ENCODE measurements at regions not wholly inside any gene's neighbourhood (a gene's known extent, or its start where the extent isn't known, plus 50 kb on each side); places are given as distances from the start of the nearest gene placed in this dataset.
"Not testable (repeated sequence)": the region's sequence is repeated elsewhere in the genome, so short reads cannot be mapped to it uniquely, and the experiment has no call there.

DNA sequence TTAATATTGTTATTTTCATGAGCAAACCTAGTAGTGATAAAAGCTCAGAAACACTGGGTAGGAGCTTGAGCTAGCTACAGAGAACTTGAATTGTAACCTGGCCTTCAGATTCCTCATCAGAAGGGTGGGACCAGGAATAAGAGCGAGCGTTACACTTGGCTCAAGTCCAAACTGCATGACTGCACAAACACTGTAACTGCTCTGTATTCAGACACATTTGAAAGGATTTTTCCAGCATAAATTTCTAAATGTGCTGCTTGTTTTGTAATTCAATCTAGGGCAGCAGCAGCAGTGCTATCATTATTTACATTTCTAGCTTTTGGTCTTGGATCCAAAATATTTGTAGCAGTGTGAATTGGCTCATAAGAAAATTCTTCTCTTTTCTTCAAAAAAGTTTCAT, 133.0 kb upstream of the TMLHE start:
- H3K4me3 ChIP-seq (ENCODE audit: low read length) = no peak overlapping the region
- H3K9me3 ChIP-seq (ENCODE audit: low read depth, low read length) = no peaks in the 10 kb centered on the region
- no peaks in the 10 kb centered on the region for H3K4me1 ChIP-seq (ENCODE audit: insufficient read depth, low read length)
- H3K27me3 ChIP-seq (ENCODE audit: insufficient read depth, low read length) = no peaks in the 10 kb centered on the region

GRCh38 chrX:155744534-155744933, 131.8 kb upstream of the TMLHE start:
- H3K9me3 ChIP-seq (ENCODE audit: low read depth, low read length) = no peaks in the 10 kb centered on the region
- no peaks in the 10 kb centered on the region for H3K27me3 ChIP-seq (ENCODE audit: insufficient read depth, low read length)
- no peaks in the 10 kb centered on the region for H3K4me1 ChIP-seq (ENCODE audit: insufficient read depth, low read length)
- no peak overlapping the region for H3K4me3 ChIP-seq (ENCODE audit: low read length)

- not testable (repeated sequence) for H3K4me1 ChIP-seq (ENCODE audit: insufficient read depth, low read length); H3K9me3 ChIP-seq (ENCODE audit: low read depth, low read length)
These were observed 115.6 kb upstream of the TMLHE start for GRCh38 chrX:155728335-155728734.

GRCh38 chrX:155718972-155719586, 106.3 kb upstream of the TMLHE start:
- no peak overlapping the region for H3K4me3 ChIP-seq (ENCODE audit: low read length)
- no peaks in the 10 kb centered on the region for H3K27me3 ChIP-seq (ENCODE audit: insufficient read depth, low read length)
- no peaks in the 10 kb centered on the region for H3K4me1 ChIP-seq (ENCODE audit: insufficient read depth, low read length)
- H3K9me3 ChIP-seq (ENCODE audit: low read depth, low read length) = no peaks in the 10 kb centered on the region

More at GRCh38 chrX:155728335-155728734, 115.6 kb upstream of the TMLHE start:
- H3K27me3 ChIP-seq (ENCODE audit: insufficient read depth, low read length); H3K4me3 ChIP-seq (ENCODE audit: low read length): not testable (repeated sequence)

GRCh38 chrX:155715141-155715540, 102.4 kb upstream of the TMLHE start:
- no peaks in the 10 kb centered on the region for H3K4me1 ChIP-seq (ENCODE audit: insufficient read depth, low read length)
- H3K9me3 ChIP-seq (ENCODE audit: low read depth, low read length) = peaks cover 17% of the 10 kb centered on the region
- H3K27me3 ChIP-seq (ENCODE audit: insufficient read depth, low read length) = no peaks in the 10 kb centered on the region
- H3K4me3 ChIP-seq (ENCODE audit: low read length) = no peak overlapping the region

DNA sequence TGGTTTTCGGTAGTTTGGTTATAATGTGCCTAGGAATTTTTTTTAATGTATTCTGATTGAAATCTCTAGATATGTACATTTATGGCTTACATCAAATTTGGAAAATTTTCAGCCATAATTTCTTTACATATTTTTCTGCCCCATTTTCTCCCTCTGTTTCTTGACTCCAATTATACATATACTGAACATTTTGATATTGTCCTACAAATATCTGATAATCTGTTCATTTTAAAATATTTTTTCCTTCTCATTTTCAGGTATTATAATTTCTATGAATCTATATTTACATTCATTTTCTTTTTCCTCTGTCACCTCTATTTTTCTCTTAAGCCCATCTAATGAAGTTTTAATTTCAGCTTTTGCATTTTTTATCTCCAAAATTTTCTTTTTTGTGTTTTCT, 82.7 kb upstream of the TMLHE start:
- Histone ChIP-seq H3K9me3 (ENCODE audit: low read depth, low read length) (no peaks in the 10 kb centered on the region), H3K4me1 (ENCODE audit: insufficient read depth, low read length) (no peaks in the 10 kb centered on the region), H3K27me3 (ENCODE audit: insufficient read depth, low read length) (no peaks in the 10 kb centered on the region), H3K4me3 (ENCODE audit: low read length) (no peak overlapping the region)

DNA sequence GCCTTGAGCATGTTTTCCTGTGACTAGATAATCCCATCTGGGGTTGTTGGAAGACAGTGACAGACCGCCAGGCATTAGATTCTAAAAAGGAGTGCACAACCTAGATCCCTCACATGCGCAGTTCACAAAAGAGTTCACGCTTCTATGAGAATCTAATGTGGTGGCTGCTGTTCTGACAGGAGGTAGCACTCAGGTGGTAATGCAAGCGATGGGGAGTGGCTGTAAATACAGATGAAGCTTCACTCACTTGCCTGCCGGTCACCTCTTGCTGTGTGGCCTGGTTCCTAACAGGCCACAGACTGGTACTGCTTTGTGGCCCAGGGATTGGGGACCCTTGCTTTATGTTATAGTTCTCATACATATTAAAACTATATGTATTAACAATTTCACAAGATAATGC, 81.9 kb upstream of the TMLHE start:
- Histone ChIP-seq H3K9me3 (ENCODE audit: low read depth, low read length) (no peaks in the 10 kb centered on the region), H3K4me1 (ENCODE audit: insufficient read depth, low read length) (no peaks in the 10 kb centered on the region), H3K27me3 (ENCODE audit: insufficient read depth, low read length) (no peaks in the 10 kb centered on the region), H3K4me3 (ENCODE audit: low read length) (no peak overlapping the region)

- Histone ChIP-seq H3K27me3 (ENCODE audit: insufficient read depth, low read length) (no peaks in the 10 kb centered on the region), H3K4me1 (ENCODE audit: insufficient read depth, low read length) (no peaks in the 10 kb centered on the region), H3K9me3 (ENCODE audit: low read depth, low read length) (no peaks in the 10 kb centered on the region), H3K4me3 (ENCODE audit: low read length) (no peak overlapping the region)
These were observed 70.1 kb upstream of the TMLHE start for GRCh38 chrX:155682834-155683233.

- no peaks in the 10 kb centered on the region for H3K27me3 ChIP-seq (ENCODE audit: insufficient read depth, low read length)
- no peaks in the 10 kb centered on the region for H3K4me1 ChIP-seq (ENCODE audit: insufficient read depth, low read length)
- no peaks in the 10 kb centered on the region for H3K9me3 ChIP-seq (ENCODE audit: low read depth, low read length)
- no peak overlapping the region for H3K4me3 ChIP-seq (ENCODE audit: low read length)
These were observed 67.0 kb upstream of the TMLHE start for GRCh38 chrX:155679715-155680114.

DNA sequence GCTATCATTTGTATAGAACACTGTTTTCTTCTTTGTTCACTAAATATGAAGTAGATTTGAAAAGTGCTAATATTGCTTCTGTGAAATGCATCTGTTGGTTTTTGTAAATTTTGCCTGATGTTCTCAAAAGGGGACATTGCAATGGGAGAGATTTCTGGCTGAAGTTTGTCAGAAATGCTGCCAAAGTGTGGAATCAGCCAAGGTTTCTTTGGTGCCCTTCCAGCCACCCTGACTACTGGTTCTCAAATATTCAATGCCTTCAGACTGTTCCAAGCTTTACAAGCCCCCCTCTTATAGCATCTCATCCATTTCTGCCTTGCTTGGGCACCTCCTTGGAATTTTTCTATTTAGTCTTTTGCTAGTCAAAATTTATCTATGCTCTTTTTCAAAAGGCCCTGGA, 60.6 kb upstream of the TMLHE start:
- no peaks in the 10 kb centered on the region for H3K4me1 ChIP-seq (ENCODE audit: insufficient read depth, low read length)
- no peaks in the 10 kb centered on the region for H3K27me3 ChIP-seq (ENCODE audit: insufficient read depth, low read length)
- no peaks in the 10 kb centered on the region for H3K9me3 ChIP-seq (ENCODE audit: low read depth, low read length)
- no peak overlapping the region for H3K4me3 ChIP-seq (ENCODE audit: low read length)

- Histone ChIP-seq H3K4me1 (ENCODE audit: insufficient read depth, low read length) (no peaks in the 10 kb centered on the region), H3K4me3 (ENCODE audit: low read length) (no peak overlapping the region), H3K9me3 (ENCODE audit: low read depth, low read length) (peaks cover 2% of the 10 kb centered on the region), H3K27me3 (ENCODE audit: insufficient read depth, low read length) (no peaks in the 10 kb centered on the region)
These were observed 54.0 kb upstream of the TMLHE start for GRCh38 chrX:155666741-155667140.

Measured in mononuclear cell (primary cell).